Lung (tissue), 11 donors: ENCODE measurements at regions not wholly inside any gene's neighbourhood (a gene's known extent, or its start where the extent isn't known, plus 50 kb on each side); places are given as distances from the start of the nearest gene placed in this dataset.

Experiments
- ATAC-seq: fragments of 200-7000 bp; cut with Tn5 transposase; one replicate; pipeline ENCODE4 v1.9.1; 2020; ENCODE audit warnings: moderate number of reproducible peaks; ENCODE audit not compliant: insufficient read depth, low FRiP score
- DNase-seq, 3 donors: peaks; one replicate each; pipeline ENCODE4 v3.0.0-alpha.2; 2013 to 2017
- H3K27ac ChIP-seq, 2 donors: one replicate each; pipeline ENCODE4 v1.5.1; 2013; ENCODE audit warnings: mild to moderate bottlenecking in 2 of 2, moderate library complexity in 2 of 2, control low read depth in 1 of 2, inconsistent platforms in 1 of 2, low read depth in 1 of 2, low read length in 1 of 2
- H3K27me3 ChIP-seq, 3 donors: one replicate each; pipeline ENCODE4 v1.5.1; 2013; ENCODE audit warnings: low read length in 2 of 3; ENCODE audit not compliant: control insufficient read depth in 3 of 3, insufficient read depth in 3 of 3
- H3K36me3 ChIP-seq, 4 donors: one replicate each; pipeline ENCODE4 v1.5.1; 2013; ENCODE audit warnings: low read length in 4 of 4, mild to moderate bottlenecking in 1 of 4, moderate library complexity in 1 of 4; ENCODE audit not compliant: control insufficient read depth in 4 of 4, insufficient read depth in 4 of 4
- H3K4me1 ChIP-seq, 5 donors: one replicate each; pipeline ENCODE4 v1.5.1; 2013; ENCODE audit warnings: low read length in 5 of 5, mild to moderate bottlenecking in 2 of 5, moderate library complexity in 1 of 5; ENCODE audit not compliant: control insufficient read depth in 5 of 5, insufficient read depth in 5 of 5
- H3K4me3 ChIP-seq: one replicate; pipeline ENCODE4 v1.5.1; 2013; ENCODE audit warnings: mild to moderate bottlenecking, control low read depth, moderate library complexity
- H3K9ac ChIP-seq, 2 donors: one replicate each; pipeline ENCODE4 v1.5.1; 2013; ENCODE audit warnings: low read length in 2 of 2, control low read depth in 1 of 2; ENCODE audit not compliant: insufficient read depth in 1 of 2
- H3K9me3 ChIP-seq, 4 donors: one replicate each; pipeline ENCODE4 v1.5.1; 2013; ENCODE audit warnings: low read length in 3 of 4, mild to moderate bottlenecking in 1 of 4, moderate library complexity in 1 of 4; ENCODE audit not compliant: control insufficient read depth in 4 of 4, insufficient read depth in 3 of 4
- WGBS, 2 donors: extraction: QIAGEN DNeasy Blood & Tissue Kit; methylation state at CpG; one replicate each; pipeline ENCODE4 v1.1.7; 2013; 5-methylcytosine and 5-hydroxymethylcytosine counted together
- TF ChIP-seq, protein P1 (sequence below): IDR thresholded peaks from 2 replicates; pipeline ENCODE4 v1.5.1; 2012; ENCODE audit warnings: mild to moderate bottlenecking; ENCODE audit errors: control extremely low read depth, extremely low read depth
- donor health status: control.
- donor health status: control.
- donor health status: Bipolar disorder and iron deficiency.
- donor health status: healthy.
- donor health status: DM: yes; HTN: yes; CAD: no.

GRCh38 chr17:77852731-77853130 is 105.8 kb upstream of the TNRC6C start:
- Histone ChIP-seq H3K9ac (no peak overlapping the region), H3K4me1 (no peaks in the 10 kb centered on the region), H3K27me3 (no peaks in the 10 kb centered on the region), H3K27ac (no peak overlapping the region), H3K9me3 (no peaks in the 10 kb centered on the region), H3K36me3 (no peaks in the 10 kb centered on the region), H3K4me3 (no peak overlapping the region)
- TF ChIP-seq, protein P1, sequence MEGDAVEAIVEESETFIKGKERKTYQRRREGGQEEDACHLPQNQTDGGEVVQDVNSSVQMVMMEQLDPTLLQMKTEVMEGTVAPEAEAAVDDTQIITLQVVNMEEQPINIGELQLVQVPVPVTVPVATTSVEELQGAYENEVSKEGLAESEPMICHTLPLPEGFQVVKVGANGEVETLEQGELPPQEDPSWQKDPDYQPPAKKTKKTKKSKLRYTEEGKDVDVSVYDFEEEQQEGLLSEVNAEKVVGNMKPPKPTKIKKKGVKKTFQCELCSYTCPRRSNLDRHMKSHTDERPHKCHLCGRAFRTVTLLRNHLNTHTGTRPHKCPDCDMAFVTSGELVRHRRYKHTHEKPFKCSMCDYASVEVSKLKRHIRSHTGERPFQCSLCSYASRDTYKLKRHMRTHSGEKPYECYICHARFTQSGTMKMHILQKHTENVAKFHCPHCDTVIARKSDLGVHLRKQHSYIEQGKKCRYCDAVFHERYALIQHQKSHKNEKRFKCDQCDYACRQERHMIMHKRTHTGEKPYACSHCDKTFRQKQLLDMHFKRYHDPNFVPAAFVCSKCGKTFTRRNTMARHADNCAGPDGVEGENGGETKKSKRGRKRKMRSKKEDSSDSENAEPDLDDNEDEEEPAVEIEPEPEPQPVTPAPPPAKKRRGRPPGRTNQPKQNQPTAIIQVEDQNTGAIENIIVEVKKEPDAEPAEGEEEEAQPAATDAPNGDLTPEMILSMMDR = no peak
- ATAC-seq (no peak), DNase-seq (no peak)
- 90 to 91% methylated on average over 16 of the region's 16 CpGs for WGBS, 2 donors

GRCh38 chr17:77853191-77853977 is 105.1 kb upstream of the TNRC6C start:
- Histone ChIP-seq H3K9ac (no peak overlapping the region), H3K4me3 (no peak overlapping the region), H3K4me1 (no peaks in the 10 kb centered on the region), H3K36me3 (no peaks in the 10 kb centered on the region), H3K9me3 (no peaks in the 10 kb centered on the region), H3K27ac (no peak overlapping the region), H3K27me3 (no peaks in the 10 kb centered on the region)
- TF ChIP-seq, protein P1 = no peak
- DNase-seq (no peak), ATAC-seq (no peak)
- 90 to 93% methylated on average over 18 to 20 of the region's 20 CpGs for WGBS, 2 donors

GRCh38 chr17:77854083-77854758 is 104.3 kb upstream of the TNRC6C start:
- Histone ChIP-seq H3K9ac (no peak overlapping the region), H3K36me3 (no peaks in the 10 kb centered on the region), H3K27ac (no peak overlapping the region), H3K9me3 (no peaks in the 10 kb centered on the region), H3K27me3 (no peaks in the 10 kb centered on the region), H3K4me1 (peaks cover 0 to 5% (median 0%) of the 10 kb centered on the region in 5 donors), H3K4me3 (no peak overlapping the region)
- DNase-seq = no peak
- TF ChIP-seq, protein P1 = no peak
- 78 to 87% methylated on average over 14 of the region's 14 CpGs for WGBS, 2 donors
- no peak for ATAC-seq
